ENCODE measurements at regions not wholly inside any gene's neighbourhood (a gene's known extent, or its start where the extent isn't known, plus 50 kb on each side); places are given as distances from the start of the nearest gene placed in this dataset.

GRCh38 chr5:20087299-20087698 is 99.3 kb upstream of the CDH18 start:
- WGBS, 2 donors = 45 to 66% methylated on average over 2 of the region's 2 CpGs
- Histone ChIP-seq H3K9ac (ENCODE audit: insufficient read depth in 1 of 2, low read length in 2 of 2) (no peak overlapping the region), H3K27me3 (ENCODE audit: control insufficient read depth in 3 of 3, insufficient read depth in 3 of 3, low read length in 2 of 3) (no peaks in the 10 kb centered on the region), H3K36me3 (ENCODE audit: control insufficient read depth in 4 of 4, insufficient read depth in 4 of 4, low read length in 4 of 4) (no peaks in the 10 kb centered on the region), H3K4me3 (no peak overlapping the region), H3K9me3 (ENCODE audit: control insufficient read depth in 4 of 4, insufficient read depth in 3 of 4, low read length in 3 of 4) (no peaks in the 10 kb centered on the region), H3K27ac (ENCODE audit: low read depth in 1 of 2, low read length in 1 of 2) (no peak overlapping the region), H3K4me1 (ENCODE audit: control insufficient read depth in 5 of 5, insufficient read depth in 5 of 5, low read length in 5 of 5) (no peaks in the 10 kb centered on the region)
- ATAC-seq (ENCODE audit: insufficient read depth, low FRiP score) (no peak), DNase-seq (peak in 1 of 3 donors; percentile 11)
- TF ChIP-seq, protein P1, sequence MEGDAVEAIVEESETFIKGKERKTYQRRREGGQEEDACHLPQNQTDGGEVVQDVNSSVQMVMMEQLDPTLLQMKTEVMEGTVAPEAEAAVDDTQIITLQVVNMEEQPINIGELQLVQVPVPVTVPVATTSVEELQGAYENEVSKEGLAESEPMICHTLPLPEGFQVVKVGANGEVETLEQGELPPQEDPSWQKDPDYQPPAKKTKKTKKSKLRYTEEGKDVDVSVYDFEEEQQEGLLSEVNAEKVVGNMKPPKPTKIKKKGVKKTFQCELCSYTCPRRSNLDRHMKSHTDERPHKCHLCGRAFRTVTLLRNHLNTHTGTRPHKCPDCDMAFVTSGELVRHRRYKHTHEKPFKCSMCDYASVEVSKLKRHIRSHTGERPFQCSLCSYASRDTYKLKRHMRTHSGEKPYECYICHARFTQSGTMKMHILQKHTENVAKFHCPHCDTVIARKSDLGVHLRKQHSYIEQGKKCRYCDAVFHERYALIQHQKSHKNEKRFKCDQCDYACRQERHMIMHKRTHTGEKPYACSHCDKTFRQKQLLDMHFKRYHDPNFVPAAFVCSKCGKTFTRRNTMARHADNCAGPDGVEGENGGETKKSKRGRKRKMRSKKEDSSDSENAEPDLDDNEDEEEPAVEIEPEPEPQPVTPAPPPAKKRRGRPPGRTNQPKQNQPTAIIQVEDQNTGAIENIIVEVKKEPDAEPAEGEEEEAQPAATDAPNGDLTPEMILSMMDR (IDR thresholded peaks at IDR 0.05; ENCODE audit: control extremely low read depth, extremely low read depth) = no peak

- no peak overlapping the region for H3K9ac ChIP-seq (ENCODE audit: insufficient read depth in 1 of 2, low read length in 2 of 2)
- no peak overlapping the region for H3K27ac ChIP-seq (ENCODE audit: low read depth in 1 of 2, low read length in 1 of 2)
- no peak overlapping the region for H3K4me3 ChIP-seq
- no peaks in the 10 kb centered on the region for H3K27me3 ChIP-seq (ENCODE audit: control insufficient read depth in 3 of 3, insufficient read depth in 3 of 3, low read length in 2 of 3)
- H3K36me3 ChIP-seq (ENCODE audit: control insufficient read depth in 4 of 4, insufficient read depth in 4 of 4, low read length in 4 of 4) = no peaks in the 10 kb centered on the region
- TF ChIP-seq, protein P1 (IDR thresholded peaks at IDR 0.05; ENCODE audit: control extremely low read depth, extremely low read depth) = no peak
- ATAC-seq (ENCODE audit: insufficient read depth, low FRiP score) (no peak), DNase-seq (peak in 1 of 3 donors; percentile 2)
- no peaks in the 10 kb centered on the region for H3K4me1 ChIP-seq (ENCODE audit: control insufficient read depth in 5 of 5, insufficient read depth in 5 of 5, low read length in 5 of 5)
- 61 to 71% methylated on average over 2 of the region's 2 CpGs for WGBS, 2 donors
- H3K9me3 ChIP-seq (ENCODE audit: control insufficient read depth in 4 of 4, insufficient read depth in 3 of 4, low read length in 3 of 4) = no peaks in the 10 kb centered on the region
Observed at GRCh38 chr5:20077186-20077585, 89.2 kb upstream of the CDH18 start.

DNA sequence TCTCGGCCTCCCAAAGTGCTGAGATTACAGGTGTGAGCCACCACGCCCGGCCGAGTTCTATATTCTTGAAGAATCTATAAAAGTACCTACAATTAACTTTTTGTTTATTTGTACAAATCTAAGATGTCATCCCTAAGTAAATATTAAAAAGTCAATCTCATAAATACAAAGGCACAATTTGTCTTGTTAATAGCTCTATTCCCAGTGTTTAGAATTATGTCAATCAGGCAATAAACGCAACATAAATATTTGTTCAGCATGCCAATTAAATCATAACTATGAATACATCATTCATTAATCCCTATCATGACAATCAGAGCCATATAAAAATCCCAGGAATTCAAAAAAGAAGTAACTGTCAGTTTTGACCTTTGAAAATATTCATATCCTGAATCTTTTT is 68.9 kb upstream of the CDH18 start:
- TF ChIP-seq, protein P1 (IDR thresholded peaks at IDR 0.05; ENCODE audit: control extremely low read depth, extremely low read depth) = no peak
- Histone ChIP-seq H3K4me1 (ENCODE audit: control insufficient read depth in 5 of 5, insufficient read depth in 5 of 5, low read length in 5 of 5) (no peaks in the 10 kb centered on the region), H3K27me3 (ENCODE audit: control insufficient read depth in 3 of 3, insufficient read depth in 3 of 3, low read length in 2 of 3) (no peaks in the 10 kb centered on the region), H3K9me3 (ENCODE audit: control insufficient read depth in 4 of 4, insufficient read depth in 3 of 4, low read length in 3 of 4) (no peaks in the 10 kb centered on the region), H3K36me3 (ENCODE audit: control insufficient read depth in 4 of 4, insufficient read depth in 4 of 4, low read length in 4 of 4) (no peaks in the 10 kb centered on the region), H3K9ac (ENCODE audit: insufficient read depth in 1 of 2, low read length in 2 of 2) (no peak overlapping the region), H3K4me3 (no peak overlapping the region), H3K27ac (ENCODE audit: low read depth in 1 of 2, low read length in 1 of 2) (no peak overlapping the region)
- WGBS, 2 donors = 67 to 83% methylated on average over 5 of the region's 5 CpGs
- DNase-seq (no peak), ATAC-seq (ENCODE audit: insufficient read depth, low FRiP score) (no peak)

DNA sequence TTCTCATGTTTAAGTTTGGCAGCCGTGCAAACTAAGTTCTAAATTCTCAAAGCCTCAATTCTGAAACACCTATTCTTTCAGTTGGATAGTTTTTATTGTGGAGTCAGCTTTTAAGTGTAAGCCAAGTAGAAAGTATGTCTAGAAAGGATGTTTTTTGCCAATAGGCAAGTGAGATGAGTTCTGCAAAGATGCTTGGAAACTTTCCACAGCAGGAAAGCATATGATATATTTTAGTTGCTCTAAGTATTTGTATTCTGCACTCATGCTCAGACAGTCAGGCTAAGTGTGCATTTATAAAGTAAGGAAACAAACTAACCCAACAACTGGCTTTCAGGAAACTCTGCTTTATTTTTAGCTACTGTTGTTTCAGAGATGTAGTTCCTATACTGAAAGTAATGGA is 67.3 kb upstream of the CDH18 start:
- Histone ChIP-seq H3K36me3 (ENCODE audit: control insufficient read depth in 4 of 4, insufficient read depth in 4 of 4, low read length in 4 of 4) (no peaks in the 10 kb centered on the region), H3K4me3 (no peak overlapping the region), H3K4me1 (ENCODE audit: control insufficient read depth in 5 of 5, insufficient read depth in 5 of 5, low read length in 5 of 5) (no peaks in the 10 kb centered on the region), H3K9ac (ENCODE audit: insufficient read depth in 1 of 2, low read length in 2 of 2) (no peak overlapping the region), H3K9me3 (ENCODE audit: control insufficient read depth in 4 of 4, insufficient read depth in 3 of 4, low read length in 3 of 4) (no peaks in the 10 kb centered on the region), H3K27ac (ENCODE audit: low read depth in 1 of 2, low read length in 1 of 2) (no peak overlapping the region), H3K27me3 (ENCODE audit: control insufficient read depth in 3 of 3, insufficient read depth in 3 of 3, low read length in 2 of 3) (no peaks in the 10 kb centered on the region)
- TF ChIP-seq, protein P1 (IDR thresholded peaks at IDR 0.05; ENCODE audit: control extremely low read depth, extremely low read depth) = no peak
- no peak for ATAC-seq (ENCODE audit: insufficient read depth, low FRiP score)
- DNase-seq = peak in 1 of 3 donors; percentile 17
- WGBS, 2 donors = 78 to 80% methylated on average over 1 of the region's 1 CpG

All from lung (tissue), 11 donors.